Germinal center (tissue), 1 donor: ENCODE measurements at regions not wholly inside any gene's neighbourhood (a gene's known extent, or its start where the extent isn't known, plus 50 kb on each side); places are given as distances from the start of the nearest gene placed in this dataset.
"Not testable (repeated sequence)": the region's sequence is repeated elsewhere in the genome, so short reads cannot be mapped to it uniquely, and the experiment has no call there.

Experiments
- DNase-seq: peaks from one replicate; pipeline ENCODE4 v3.0.0; 2012; ENCODE audit warnings: mixed read lengths, low spot score

DNA sequence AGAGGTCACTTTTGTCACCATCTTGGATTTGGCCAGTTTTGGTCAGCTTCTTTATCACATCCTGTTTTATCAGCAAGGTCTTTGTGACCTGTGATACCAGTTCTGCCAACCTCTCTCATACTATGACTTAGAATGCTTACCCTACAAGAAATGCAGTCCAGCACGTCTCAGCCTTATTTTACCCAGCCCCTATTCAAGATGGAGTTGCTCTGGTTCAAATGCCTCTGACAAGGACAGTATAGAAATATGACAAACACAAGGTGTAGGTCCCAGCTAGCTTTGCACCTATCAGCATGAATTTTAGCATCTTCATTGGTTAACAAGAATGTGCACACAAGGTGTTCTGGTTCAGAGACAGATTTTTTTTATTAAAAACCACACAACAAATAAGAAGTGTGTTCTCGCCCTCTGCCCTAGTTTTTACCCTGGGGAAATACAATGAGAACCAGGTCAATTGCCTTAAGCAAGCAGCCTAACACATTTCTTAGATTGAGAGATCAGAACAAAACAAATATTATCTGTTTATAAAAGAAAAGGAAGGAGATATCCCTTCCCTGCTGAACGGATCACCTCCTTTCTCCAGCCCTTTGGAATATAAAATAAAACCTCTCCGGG, 962.3 kb upstream of the PRKX start:
- DNase-seq, result no peak

DNA sequence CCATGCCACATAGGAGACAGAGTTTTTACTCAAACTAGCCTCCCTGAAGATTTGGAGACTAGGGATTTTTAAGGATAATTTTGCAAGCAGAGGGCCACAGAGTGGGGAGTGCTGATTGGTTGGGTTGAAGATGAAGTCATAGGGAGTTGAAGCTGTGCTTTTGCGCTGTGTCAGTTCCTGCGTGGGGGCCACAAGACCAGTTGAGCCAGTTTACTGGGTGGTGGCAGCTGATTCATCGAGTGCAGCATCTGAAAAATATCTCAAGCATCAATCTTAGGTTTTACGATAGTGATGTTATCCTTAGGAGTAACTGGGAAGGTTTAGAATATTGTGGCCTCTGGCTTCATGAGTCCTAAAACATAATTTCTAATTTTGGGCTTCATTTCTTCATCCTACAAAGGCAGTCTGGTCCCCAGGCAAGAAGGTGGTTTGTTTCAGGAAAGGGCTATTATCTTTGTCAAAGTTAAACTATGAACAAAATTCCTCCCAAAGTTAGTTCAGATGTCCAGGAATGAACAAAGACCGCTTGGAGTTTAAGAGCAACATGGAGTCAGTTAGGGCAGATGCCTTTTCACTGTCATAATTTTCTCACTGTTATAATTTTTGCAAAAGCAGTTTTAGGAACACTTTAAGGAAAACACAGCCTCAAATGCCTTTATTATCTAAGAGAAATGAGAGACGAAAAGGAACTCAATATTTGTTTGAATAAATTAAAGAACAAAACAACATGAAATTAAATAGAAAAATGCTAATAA, 960.8 kb upstream of the PRKX start:
- DNase-seq, result no peak

DNA sequence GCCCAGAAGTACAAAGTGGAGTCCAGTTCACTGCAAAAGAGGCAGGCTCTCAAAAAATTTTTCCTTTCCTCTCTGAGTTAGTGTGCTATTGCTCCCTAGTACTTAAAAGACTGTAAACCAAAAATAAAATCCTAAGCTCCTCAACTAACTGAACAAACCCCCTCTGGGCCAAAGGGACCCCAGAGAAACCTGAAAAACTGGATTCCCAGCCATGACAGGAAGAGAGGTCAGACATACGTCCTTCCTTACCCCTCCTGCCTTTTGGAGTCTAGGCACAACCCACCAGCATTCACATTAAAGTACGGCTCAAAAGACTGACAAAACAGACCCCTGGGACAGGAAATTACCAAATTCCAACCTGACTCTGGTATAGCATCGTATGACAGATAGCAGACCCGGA, 957.9 kb upstream of the PRKX start:
- no peak for DNase-seq

DNA sequence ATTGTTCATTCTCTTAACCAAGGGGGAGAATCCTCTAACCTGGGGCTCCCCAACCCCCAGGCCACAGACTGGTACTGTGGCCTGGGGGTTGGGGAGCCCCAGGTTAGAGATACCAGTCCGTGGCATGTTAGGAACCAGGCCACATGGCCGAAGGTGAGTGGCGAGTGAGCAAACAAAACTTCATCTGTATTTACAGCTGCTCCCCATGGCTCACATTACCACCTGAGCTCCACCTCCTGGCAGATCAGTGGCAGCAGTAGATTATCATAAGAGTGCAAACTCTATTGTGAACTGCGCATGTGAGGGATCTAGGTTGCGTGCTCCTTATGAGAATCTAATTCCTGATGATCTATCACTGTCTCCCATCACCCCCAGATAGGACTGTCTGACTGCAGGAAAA, 957.2 kb upstream of the PRKX start:
- DNase-seq, result no peak

DNA sequence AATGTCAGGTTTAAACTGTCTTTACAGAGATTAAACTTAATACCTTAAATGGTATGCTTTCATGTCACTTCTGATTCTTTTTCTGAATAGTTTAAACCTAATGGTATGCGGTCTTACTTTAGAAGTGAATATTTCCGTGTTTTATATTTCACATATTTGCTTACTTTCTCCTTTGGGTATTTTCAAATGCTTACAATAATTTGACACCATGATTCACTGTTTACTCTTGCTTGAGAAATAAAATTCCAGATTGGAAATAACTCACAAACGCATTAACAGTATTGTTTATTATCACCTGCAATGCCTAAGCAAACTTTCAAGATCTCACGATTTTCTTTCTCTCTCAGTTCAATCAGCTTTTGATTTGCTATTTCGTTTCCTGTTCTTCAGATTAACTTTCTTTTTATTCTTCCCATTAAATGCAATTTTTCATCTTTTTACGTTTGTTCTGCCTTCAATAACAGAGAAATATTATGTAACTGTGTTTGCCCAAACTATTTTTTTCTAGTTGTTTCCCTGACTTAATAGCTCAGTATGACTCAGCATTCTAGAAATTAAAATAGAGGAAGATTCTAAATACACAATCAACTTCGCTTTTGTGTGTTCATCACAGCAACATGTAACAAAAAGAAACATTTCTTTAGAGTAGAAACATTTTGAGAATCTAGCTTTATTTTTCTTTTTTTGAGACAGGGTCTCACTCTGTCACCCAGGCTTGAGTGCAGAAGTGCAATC, 955.5 kb upstream of the PRKX start:
- DNase-seq, result no peak

DNA sequence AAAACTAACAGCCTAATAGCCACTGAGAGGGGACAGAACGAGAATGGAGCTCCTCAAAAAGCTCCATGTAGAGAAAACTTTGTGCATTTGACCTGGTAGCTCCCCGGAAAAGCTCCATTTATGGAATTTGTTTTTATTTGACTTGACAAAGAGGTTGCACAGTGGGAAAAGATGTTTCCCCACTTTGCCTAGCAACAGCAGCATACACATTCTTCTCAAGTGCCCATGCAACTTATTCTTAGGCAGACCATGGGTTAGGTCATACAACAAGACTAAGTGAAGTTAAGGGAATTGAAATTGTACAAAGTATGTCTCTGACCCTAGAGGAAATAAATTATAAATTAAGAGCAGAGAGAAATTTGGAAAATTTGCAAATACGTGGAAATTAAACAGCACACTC, 949.6 kb upstream of the PRKX start:
- DNase-seq, result no peak

DNA sequence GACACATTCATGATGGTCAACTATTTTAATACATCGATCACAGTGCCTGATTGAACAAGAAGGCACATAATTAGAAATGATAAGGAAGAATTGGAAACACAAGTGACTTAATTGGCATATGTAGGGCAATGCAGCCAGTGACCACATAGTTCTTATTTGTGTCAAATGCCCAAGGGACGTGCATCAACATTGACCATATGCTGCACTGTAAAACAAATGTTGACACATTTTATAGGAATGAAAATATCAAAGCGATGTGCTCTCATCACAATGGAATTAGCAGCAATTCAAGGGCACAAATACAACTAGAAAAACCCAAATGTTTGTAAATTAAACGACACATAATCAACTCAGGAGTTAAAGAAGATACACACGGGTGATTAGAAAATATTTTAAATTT, 948.3 kb upstream of the PRKX start:
- DNase-seq, result no peak

DNA sequence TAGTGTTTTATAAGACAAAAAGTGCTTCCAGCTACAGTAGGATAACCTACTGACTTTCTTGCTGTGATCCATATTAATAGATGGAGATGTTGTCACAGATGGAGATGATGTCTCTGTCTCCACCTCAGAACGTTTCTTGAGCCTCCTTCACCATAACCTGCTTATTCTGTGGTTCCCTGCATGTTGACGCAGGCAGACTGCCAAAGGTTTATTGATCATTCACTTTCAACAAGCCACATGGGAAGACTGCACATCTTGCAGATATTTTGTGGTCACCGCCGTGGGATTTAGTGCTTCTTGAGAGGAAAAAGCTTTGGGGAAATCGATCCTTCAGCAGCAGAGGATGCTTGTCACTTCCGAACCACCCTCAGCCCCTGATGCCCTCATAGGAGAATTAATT, 943.0 kb upstream of the PRKX start:
- no peak for DNase-seq

DNA sequence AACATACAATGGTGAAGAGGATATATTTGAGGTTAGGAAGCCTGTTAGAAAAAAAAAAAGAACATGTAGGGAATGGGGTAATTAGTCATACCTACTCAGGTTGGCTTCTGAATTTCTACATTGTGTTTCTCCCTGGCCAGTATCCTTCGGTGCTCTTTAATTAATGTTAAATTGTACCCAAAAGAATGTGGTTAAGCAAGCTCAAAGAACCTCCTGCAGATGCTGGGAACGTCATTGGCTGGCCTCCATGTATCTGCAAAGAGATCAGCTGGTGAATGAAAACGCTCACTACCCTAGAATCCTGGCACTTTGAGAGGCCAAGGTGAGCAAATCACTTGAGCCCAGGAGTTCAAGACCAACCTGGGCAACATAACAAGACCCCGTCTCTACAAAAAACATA, 942.3 kb upstream of the PRKX start:
- no peak for DNase-seq

DNA sequence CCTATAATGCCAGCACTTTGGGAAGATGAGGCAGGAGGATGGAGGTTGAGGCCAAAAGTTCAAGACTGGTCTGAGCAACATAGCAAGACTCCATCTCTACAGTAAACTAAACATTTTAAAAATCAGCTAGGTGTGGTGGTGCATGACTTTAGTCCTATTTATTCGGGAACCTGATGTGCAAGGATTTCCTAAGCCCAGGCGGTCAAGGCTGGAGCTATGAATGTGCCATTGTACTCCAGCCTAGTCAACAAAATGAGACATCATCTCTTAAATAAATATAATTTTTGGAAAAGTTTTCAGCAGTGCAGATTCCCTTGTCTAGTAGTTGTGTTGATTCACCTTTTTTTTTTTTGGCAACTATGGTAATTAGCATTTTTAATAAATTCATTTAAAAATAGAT, 928.7 kb upstream of the PRKX start:
- no peak for DNase-seq

DNA sequence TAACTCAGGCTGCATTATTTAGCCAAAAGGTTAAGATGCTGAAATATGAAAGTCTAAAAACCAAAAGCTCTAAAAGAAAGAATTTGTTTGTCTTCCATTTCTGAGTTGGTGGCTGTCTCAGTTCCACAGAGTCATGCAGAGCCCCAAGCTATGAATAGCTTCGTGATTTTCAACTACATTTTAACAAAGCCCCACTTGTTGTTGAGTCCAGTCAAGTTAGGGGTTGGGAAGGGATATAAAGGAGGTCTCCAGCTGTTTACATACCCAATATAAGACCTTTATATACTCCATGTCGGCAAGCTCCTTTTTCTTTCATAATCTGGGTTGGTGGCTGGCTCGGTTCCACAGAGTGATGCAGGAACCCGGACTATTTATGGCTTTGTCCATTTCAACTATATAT, 924.6 kb upstream of the PRKX start:
- DNase-seq, result no peak

DNA sequence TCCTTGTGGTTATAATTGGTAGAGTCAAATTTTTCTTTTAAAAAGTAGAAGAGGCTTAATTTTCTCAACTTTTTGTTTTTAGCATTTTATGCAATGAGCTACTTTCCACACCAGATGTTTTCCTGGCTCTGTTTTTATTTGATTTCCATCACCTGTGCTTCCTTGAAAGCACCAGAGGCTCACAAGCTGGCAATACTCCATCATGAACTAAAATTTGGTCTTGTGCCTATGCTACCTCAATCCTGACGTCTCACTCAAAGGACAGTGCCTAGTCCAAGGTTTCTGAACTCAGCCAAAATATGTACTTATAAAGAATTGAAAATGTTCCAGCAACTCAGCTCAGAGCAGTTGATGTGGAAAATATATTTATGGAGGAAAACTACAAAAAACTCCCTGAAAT, 914.0 kb upstream of the PRKX start:
- no peak for DNase-seq

DNA sequence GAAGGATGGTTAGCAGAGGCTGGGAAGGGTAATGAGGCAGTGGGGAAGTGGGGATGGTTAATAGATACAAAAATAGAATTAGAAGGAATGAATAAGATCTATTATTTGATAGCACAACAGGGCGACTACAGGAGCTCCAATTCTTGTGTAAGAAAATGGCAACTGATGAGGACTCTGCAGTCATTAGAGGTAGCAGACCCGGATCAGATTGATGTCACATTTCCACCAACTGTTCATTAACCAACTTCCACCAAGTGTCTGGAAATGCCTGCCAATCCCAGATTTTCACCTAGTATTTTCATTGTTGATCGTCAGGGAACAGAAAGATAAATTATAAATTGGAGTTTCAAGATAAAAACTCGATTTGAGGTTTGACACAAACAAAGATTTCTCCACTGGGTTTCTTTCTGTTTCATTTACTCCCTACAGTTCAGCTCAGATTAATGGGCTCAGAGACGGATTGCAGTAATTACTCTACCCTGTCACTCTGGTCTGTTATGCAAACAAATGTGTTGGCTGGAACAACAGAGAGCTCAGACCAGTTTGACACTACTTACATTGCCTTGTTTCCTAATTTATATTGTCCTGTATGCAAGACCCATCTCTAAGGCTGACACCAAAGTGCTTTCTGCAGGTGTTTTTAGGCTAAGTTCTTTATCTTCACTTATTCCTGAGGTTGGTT, 909.2 kb upstream of the PRKX start:
- no peak for DNase-seq

DNA sequence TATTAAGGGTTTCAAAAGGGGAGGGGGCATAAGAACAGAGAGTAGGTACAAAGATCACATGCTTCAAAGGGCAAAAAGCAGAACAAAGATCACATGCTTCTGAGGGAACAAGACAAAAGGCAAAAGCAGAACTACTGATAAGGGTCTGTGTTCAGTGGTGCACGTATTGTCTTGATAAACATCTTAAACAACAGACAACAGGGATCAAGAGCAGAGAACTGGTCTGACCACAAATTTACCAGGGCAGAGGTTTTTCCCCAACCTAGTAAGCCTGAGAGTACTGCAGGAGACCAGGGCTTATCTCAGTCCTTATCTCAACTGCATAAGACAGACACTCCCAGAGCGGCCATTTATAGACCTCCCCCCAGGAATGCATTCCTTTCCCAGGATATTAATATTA, 900.2 kb upstream of the PRKX start:
- DNase-seq, result not testable (repeated sequence)

DNA sequence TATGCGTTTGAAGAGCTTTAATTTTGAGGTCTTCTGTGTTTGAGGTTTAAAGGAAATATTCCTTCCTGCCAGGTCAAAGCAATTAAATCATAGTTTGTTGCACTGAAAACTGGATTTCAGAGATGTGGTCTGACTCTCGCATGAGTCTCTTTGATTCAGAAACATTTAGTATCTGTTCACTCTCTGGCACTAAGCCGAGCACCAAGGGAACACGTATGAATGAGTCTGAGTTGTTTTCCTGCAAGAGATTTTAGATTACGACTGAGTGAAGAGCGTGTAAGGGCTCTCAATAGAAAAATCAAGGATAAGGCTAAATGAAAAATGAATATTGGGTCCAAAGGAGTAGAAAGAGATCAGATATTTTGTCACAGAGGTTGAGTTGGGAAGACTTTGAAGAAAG, 875.4 kb upstream of the PRKX start:
- DNase-seq, result no peak

DNA sequence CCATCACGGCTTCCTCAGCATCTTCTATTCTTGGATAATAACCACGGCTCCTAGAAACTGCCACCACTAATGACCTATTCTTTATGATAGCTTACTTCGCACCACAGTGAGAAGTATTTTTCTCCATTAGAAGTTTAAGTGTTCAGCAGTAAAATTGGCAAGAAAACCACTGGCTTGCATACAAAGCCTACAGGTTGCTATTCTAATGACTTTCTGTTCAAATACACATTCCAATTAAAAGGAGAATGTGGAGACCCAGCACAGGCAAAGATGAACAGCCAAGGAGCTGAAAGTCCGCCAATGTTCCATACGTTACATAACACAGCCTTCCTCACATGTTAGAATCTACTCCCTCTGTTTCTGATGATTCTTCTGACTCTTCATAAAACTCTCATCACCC, 875.0 kb upstream of the PRKX start:
- no peak for DNase-seq

DNA sequence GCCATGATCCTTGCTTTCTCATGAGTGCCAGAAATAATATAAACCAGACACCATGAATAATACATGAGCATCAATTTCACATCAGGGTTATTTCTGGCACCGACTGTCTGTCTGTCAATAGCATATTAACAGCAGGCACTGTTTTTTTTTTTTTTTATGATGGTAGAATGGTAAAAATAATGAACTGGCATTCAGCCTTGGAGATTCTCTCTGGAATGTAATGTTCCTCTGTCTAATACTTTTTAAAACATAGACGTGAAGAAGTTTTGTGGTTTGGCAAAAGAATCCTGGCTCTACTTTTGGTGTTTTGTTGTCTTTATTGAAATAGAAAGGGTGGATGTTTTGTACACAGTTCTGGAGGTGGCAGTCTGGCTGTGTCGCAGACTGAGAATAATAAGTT, 874.6 kb upstream of the PRKX start:
- DNase-seq, result no peak

DNA sequence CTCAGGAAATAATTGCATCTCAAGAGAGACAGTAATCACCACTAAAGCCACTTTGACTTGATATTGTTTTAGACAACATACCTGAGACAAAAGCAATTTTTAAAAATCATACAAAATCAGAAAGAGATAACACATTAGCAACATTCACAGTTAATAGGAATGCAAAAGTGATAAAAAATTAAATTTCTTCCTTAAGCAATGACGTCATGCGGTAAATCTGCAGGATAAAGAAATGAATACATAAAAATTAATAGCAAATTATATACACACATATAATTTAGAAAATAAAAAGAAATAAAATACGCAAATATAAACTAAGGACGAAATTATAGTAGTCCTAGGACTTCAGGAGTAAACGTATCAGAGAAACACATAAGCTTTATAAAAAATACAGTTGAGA, 866.5 kb upstream of the PRKX start:
- no peak for DNase-seq

DNA sequence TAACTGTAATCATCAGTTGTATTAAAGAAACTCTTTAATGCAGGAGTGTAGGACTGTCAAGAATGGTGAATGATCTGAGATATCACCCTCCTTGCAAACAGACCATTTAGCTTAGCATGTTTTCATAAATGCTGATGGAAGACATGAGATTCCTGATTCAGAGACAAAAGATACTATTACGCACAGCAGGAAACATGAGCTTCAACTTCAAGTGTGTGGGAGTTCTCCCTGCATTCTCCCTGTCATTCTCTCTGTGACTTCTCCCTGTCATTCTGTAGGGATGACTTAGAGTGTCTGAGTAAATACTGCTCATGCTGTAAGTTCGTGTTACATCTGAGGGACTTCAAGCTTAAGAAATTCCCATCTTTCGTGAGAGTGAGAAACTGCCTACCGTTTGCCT, 866.0 kb upstream of the PRKX start:
- DNase-seq, result no peak

DNA sequence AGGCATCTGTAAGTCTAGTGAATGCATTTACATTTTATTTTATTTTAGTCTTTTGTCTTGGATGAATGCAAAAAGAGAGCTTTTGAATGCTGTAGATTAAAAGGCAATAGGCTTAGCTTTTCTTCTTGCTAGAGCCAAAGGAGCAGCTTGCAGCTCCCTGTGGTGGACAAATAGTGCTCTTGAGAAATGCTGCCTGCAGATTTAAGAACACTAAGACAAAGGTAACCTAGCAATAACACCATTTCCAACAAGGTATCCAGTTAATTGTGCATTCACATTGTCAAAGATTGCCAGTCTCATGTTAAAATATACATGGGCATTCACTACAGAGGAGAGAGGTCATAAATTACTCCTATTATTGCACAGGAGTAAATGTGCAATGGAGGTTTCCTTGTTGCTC, 859.2 kb upstream of the PRKX start:
- no peak for DNase-seq

DNA sequence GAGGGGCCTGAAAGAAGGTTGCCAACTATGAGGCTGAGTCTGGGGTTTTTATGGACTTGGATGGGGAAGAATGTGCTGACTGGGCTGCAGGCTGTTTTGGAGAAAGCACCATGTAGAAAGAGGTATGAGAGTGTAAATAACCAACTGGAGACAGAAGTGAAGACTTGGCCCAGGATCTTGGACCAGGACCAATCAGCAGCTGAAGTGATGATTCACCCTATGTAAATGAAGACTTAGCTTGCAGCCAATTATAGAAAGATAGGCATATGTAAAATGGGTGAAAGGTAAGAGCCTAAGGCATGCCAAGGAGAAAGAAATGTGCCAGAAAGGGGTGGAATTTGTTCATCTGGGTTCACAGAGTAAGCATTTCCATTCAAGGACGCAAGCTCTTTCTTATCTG, 856.7 kb upstream of the PRKX start:
- DNase-seq, result no peak

DNA sequence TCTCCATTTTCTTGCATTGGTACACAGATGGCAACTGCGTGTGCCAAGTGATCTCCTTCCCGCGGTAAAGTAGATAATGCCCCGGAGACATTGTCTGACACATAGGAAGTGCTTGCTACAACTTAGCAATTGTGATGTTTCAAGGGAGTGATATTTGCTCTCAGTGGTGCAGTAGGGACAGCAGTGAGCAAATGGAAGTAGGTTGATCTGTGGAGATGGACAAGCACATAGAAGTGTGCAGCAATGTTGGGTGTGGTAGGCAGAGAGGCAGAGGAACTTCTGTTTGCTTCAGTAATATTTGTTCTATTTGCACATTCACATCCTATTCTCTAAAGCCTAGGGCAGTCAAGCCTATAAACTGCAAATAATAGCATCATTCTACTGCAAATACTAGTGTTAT, 846.7 kb upstream of the PRKX start:
- no peak for DNase-seq

DNA sequence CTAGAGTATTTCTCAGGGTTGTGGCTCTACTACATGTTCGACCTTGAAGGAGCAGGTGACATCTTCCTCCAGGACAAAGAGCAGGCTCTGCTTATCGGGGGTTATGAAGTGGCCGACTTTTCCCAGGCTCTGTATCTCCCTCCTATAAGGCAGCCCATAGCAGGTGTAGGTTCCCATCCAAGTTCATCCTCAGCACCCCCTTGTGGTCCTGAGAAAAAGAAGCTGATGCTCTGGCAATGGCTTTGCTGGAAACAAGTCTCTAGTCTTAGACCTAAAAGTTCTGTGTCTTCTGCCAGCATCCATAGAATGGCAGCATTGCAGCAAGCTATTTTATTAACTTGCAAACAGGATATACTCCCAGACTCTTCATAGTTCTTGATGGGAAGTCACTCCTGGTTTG, 836.6 kb upstream of the PRKX start:
- no peak for DNase-seq
